ENCODE measurements at regions not wholly inside any gene's neighbourhood (a gene's known extent, or its start where the extent isn't known, plus 50 kb on each side); places are given as distances from the start of the nearest gene placed in this dataset.

- no peak for DNase-seq (ENCODE audit: low read depth)
Observed at GRCh38 chr4:180134091-180134866, 2108.9 kb upstream of the TENM3 start.

- DNase-seq (ENCODE audit: low read depth) = no peak
Observed at GRCh38 chr4:180141734-180142133, 2101.5 kb upstream of the TENM3 start.

GRCh38 chr4:180148737-180149136 is 2094.5 kb upstream of the TENM3 start:
- no peak for DNase-seq (ENCODE audit: low read depth)

- no peak for DNase-seq (ENCODE audit: low read depth)
Observed at GRCh38 chr4:180150818-180151217, 2092.4 kb upstream of the TENM3 start.

- no peak for DNase-seq (ENCODE audit: low read depth)
Observed at GRCh38 chr4:180152831-180153230, 2090.4 kb upstream of the TENM3 start.

GRCh38 chr4:180153587-180153986 is 2089.6 kb upstream of the TENM3 start:
- no peak for DNase-seq (ENCODE audit: low read depth)

GRCh38 chr4:180156684-180157083 is 2086.5 kb upstream of the TENM3 start:
- DNase-seq (ENCODE audit: low read depth) = no peak

GRCh38 chr4:180160195-180160983 is 2082.8 kb upstream of the TENM3 start:
- no peak for DNase-seq (ENCODE audit: low read depth)

- DNase-seq (ENCODE audit: low read depth) = no peak
Observed at GRCh38 chr4:180164799-180165198, 2078.4 kb upstream of the TENM3 start.

- DNase-seq (ENCODE audit: low read depth) = no peak
Observed at GRCh38 chr4:180169394-180169793, 2073.8 kb upstream of the TENM3 start.

- DNase-seq (ENCODE audit: low read depth) = no peak
Observed at GRCh38 chr4:180169966-180170365, 2073.2 kb upstream of the TENM3 start.

GRCh38 chr4:180179146-180179545 is 2064.1 kb upstream of the TENM3 start:
- DNase-seq (ENCODE audit: low read depth) = no peak

- DNase-seq (ENCODE audit: low read depth) = no peak
Observed at GRCh38 chr4:180189666-180190065, 2053.5 kb upstream of the TENM3 start.

- DNase-seq (ENCODE audit: low read depth) = no peak
Observed at GRCh38 chr4:180190382-180190781, 2052.8 kb upstream of the TENM3 start.

- no peak for DNase-seq (ENCODE audit: low read depth)
Observed at GRCh38 chr4:180197471-180197870, 2045.7 kb upstream of the TENM3 start.

GRCh38 chr4:180203349-180203748 is 2039.9 kb upstream of the TENM3 start:
- DNase-seq (ENCODE audit: low read depth) = no peak

GRCh38 chr4:180205276-180205675 is 2037.9 kb upstream of the TENM3 start:
- DNase-seq (ENCODE audit: low read depth) = no peak

GRCh38 chr4:180207921-180208320 is 2035.3 kb upstream of the TENM3 start:
- no peak for DNase-seq (ENCODE audit: low read depth)

- DNase-seq (ENCODE audit: low read depth) = no peak
Observed at GRCh38 chr4:180217070-180217469, 2026.1 kb upstream of the TENM3 start.

GRCh38 chr4:180219080-180219479 is 2024.1 kb upstream of the TENM3 start:
- DNase-seq (ENCODE audit: low read depth) = no peak

- DNase-seq (ENCODE audit: low read depth) = no peak
Observed at GRCh38 chr4:180225977-180226376, 2017.2 kb upstream of the TENM3 start.

GRCh38 chr4:180234730-180235129 is 2008.5 kb upstream of the TENM3 start:
- no peak for DNase-seq (ENCODE audit: low read depth)

GRCh38 chr4:180240670-180241069 is 2002.5 kb upstream of the TENM3 start:
- no peak for DNase-seq (ENCODE audit: low read depth)

Measured in activated T-helper 1 cell treated with Interleukin-2 at 50 U/mL for 16 hours (primary cell).